SHP77 (cell line): ENCODE measurements at regions not wholly inside any gene's neighbourhood (a gene's known extent, or its start where the extent isn't known, plus 50 kb on each side); places are given as distances from the start of the nearest gene placed in this dataset.

Source experiments
- DNase-seq, 2 experiments: peaks; one replicate each; lab custom pipeline; 2025; lab: John Stamatoyannopoulos, UW

DNA sequence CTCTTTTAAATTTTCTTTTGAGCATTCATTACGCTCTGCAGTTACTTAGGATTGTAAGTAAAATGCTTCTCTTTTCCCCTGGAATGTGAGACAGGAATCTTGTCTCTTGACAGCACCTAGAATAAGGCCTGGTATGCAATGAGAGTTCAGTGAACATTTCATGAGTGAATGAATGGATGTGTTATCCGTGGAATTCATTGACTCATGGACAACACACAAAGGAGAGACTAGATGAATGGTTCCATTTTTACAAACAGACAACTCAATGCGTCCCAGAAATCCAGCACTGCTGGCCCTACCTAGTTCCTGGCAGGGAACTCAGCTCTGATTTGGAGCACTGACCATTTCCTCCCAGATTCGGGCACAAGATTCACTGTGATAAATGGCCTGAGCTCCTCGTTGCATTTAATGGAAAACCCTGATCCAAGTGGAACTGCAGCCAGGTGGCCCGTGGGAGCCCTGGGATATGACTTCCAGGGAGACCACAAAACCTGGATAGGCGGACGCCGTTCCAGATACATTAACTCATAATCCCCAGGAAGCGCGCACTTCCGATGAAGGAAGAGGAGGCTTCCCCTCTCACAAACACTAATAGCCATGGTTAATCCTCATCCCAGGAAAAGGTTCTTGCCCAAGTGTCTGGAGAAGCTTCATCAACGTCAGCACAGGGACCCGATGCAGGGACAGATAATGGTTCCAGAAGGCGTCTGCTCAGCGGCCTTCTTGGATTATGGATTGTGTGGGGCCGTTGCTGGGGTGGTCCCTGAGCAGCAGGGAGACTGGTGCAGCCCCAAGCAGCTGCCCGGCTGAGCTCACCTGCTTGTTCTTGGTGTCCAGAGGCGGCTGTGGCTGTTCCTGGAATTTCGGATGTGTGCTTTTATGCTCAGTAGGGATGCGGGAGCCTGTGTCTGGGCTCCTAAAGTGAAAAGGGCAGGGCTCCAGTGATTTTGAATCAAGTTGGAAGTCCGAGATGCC, 211.1 kb upstream of the TSHZ3 start:
- DNase-seq, result no peak

DNA sequence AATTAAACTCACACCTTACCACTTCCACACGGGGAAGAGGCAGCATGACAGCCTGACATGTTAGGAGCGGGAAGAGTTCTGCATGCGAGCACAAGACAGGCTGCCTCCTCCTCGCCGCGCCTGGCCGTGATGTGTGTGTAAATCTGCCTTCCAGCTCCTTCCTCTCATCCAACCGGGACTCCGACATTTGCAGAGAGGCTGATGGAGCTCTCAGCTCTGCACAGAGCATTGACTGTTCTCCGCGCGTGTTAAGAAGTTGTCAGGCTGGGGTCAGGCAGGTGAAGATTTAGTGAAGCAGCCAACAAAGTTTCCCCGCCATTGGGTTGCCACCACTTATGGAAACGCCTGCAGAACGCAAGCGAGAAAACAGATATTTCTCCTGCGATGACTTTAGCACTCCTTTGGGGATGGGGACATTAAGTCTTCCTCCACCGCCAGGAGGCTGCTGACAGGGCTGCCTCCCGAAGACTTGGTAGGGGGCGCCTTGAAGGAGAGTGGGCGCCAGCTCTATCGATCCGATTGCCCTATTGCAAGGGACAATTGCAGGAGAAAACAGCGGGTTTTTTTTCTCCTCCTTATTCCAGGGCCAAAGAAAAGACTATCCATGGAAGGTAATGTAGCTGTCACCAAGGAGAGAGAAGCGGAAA, 213.9 kb upstream of the TSHZ3 start:
- DNase-seq, result no peak

DNA sequence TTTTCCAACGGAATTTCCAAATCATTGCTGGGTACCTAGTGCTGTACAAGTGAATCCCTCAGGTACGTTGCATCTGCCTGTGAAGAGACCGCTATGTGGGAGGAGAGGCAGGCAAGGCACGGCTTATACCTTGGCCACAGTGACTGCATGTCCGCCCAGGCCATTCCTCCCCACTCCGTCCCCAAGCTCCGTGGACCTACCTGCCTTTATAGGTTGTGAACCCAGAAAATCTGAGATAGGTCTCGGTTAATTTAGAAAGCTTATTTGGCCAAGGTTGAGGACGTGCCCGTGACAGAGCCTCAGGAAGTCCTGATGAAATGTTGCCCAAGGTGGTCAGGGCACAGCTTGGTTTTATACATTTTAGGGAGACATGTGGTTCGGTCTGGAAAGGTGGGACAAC, 218.5 kb upstream of the TSHZ3 start:
- no peak for DNase-seq

GRCh38 chr19:31568724-31569123, 219.5 kb upstream of the TSHZ3 start:
- DNase-seq, result no peak

- no peak for DNase-seq
Measured at GRCh38 chr19:31570718-31571117, 221.5 kb upstream of the TSHZ3 start.

- no peak for DNase-seq
Measured at GRCh38 chr19:31572102-31572975, 223.1 kb upstream of the TSHZ3 start.

- DNase-seq, result no peak
Measured at GRCh38 chr19:31572976-31573298, 223.7 kb upstream of the TSHZ3 start.

- no peak for DNase-seq
Measured at GRCh38 chr19:31574251-31574973, 225.2 kb upstream of the TSHZ3 start.

- DNase-seq, result no peak
Measured at GRCh38 chr19:31575846-31576335, 226.7 kb upstream of the TSHZ3 start.

GRCh38 chr19:31578326-31578725, 229.1 kb upstream of the TSHZ3 start:
- no peak for DNase-seq

GRCh38 chr19:31583148-31583547, 233.9 kb upstream of the TSHZ3 start:
- DNase-seq, result no peak

DNA sequence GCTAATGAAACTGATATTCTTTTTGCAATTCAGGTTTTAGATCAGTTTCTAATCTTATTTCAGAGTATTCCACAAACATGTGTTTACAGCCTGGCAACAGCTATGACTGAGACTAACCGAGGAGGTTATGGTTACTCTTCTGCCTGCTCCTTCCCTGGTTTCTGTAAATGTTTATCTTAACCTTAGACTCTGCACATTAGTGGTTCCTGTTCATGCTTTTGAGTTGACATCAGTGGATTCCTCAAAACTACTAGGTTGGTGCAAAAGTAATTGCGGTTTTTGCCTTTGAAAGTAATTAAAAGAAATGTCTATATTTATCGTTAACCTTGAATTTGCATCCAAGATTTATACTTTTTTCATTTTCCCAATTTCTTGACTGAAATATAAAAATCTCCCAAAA, 237.0 kb upstream of the TSHZ3 start:
- DNase-seq, result no peak

- DNase-seq, result no peak
Measured at GRCh38 chr19:31589109-31589508, 239.9 kb upstream of the TSHZ3 start.

- no peak for DNase-seq
Measured at GRCh38 chr19:31591258-31591657, 242.0 kb upstream of the TSHZ3 start.

- no peak for DNase-seq
Measured at GRCh38 chr19:31592456-31592855, 243.2 kb upstream of the TSHZ3 start.

DNA sequence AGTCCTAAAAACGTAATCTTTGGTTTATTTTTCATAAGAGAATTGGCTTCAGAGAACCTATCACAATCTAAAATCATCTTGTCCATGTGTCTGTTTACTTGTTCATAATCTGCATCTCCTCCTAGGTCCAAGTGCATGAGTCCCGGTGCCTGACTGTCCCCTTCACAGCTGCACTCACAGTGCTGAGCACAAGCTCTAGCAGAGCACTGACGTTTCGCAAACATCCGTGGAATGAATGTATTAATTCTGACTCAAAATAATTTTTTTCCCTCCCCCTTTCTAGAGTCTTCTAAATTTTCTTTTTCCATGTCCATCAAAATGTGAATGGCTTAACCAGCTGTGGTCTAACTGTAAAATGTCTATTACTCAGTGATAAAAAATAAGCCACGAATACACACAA, 245.5 kb upstream of the TSHZ3 start:
- no peak for DNase-seq

DNA sequence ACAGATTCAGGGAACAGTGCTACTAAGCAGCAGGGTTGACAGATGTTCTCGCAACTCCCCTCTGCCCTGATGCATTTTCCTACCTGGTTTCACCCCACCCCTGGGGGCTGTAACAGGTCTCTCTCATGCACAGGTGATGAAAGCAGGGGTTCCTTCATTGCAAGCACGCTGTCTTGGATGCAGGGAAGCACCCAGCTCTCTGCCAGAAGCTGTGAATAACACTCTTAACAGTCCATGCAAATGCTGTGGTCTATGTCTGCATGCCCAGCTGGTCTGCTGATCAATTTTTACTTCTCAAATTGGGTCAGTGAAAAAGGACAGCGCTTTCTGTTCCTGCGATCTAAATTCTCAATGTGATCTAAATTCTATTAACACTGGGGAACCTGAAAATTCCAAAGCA, 246.3 kb upstream of the TSHZ3 start:
- no peak for DNase-seq

DNA sequence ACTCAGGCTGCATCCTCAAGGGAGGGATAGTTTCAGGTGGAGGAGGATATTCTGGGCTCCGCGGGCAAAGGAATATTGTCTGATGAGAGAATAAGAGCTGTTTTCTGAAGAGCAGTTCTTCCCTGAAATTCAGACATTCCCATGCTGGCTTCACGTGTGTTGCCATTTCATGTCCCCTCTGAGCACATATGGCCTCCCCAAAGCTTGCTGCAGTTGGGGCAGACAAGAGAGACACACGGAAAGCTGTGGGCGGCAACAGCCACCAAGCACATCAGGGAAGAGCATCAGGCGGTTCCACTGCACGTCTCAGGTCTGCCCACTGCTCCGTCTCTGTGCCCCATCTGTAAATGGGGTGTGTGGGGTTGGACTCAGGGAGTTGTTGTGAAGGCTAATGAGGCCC, 247.5 kb upstream of the TSHZ3 start:
- DNase-seq, result no peak

DNA sequence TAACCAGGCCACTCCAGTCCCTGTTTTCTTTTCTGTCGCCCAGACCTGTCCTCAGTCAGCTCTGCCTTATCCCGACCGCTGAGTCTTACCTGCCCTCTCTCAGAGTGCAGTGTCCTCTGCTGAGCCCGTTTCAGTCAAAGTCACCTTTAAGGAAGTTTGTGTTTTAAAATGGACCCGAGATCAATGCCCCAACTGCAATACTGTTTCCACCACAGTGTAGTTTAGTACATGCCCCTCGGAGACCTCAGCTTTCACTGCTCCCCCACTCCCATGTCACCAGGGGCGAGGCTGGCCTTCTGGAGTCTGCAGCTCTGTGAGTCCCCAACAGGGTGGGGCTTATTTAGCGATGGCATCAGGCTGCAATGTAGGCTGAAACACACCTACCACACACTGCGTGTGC, 248.4 kb upstream of the TSHZ3 start:
- no peak for DNase-seq

- no peak for DNase-seq
Measured at GRCh38 chr19:31598730-31599238, 249.5 kb upstream of the TSHZ3 start.

GRCh38 chr19:31600731-31601295, 251.6 kb upstream of the TSHZ3 start:
- DNase-seq, result no peak
